WTC11 (cell line): ENCODE measurements at regions not wholly inside any gene's neighbourhood (a gene's known extent, or its start where the extent isn't known, plus 50 kb on each side); places are given as distances from the start of the nearest gene placed in this dataset.

Experiments
- ATF3 ChIP-seq: sonication (generic); formaldehyde crosslinking; conservative IDR thresholded peaks from 2 replicates; pipeline ENCODE4 v1.8.1; 2022; ENCODE audit warnings: mild to moderate bottlenecking, missing genetic modification reagents
- CTCF ChIP-seq: fragments of 200-600 bp; IDR thresholded peaks from 2 replicates; pipeline ENCODE4 v1.8.0; 2022; ENCODE audit warnings: antibody characterized with exemption
- ELF4 ChIP-seq: sonication (generic); formaldehyde crosslinking; IDR thresholded peaks from 2 replicates; pipeline ENCODE4 v1.8.1; 2022; ENCODE audit warnings: low read depth, mild to moderate bottlenecking, moderate library complexity, missing genetic modification reagents
- ETV6 ChIP-seq: sonication (generic); formaldehyde crosslinking; IDR thresholded peaks from 2 replicates; pipeline ENCODE4 v1.8.1; 2022; ENCODE audit warnings: mild to moderate bottlenecking, missing genetic modification reagents
- GABPB1 ChIP-seq: sonication (generic); formaldehyde crosslinking; IDR thresholded peaks from 2 replicates; pipeline ENCODE4 v1.8.1; 2023; ENCODE audit warnings: mild to moderate bottlenecking, missing genetic modification reagents
- NR2C2 ChIP-seq: sonication (generic); formaldehyde crosslinking; IDR thresholded peaks from 2 replicates; pipeline ENCODE4 v1.8.0; 2022; ENCODE audit warnings: mild to moderate bottlenecking, missing genetic modification reagents
- SP1 ChIP-seq: sonication (generic); formaldehyde crosslinking; conservative IDR thresholded peaks from 2 replicates; pipeline ENCODE4 v1.8.1; 2022; ENCODE audit warnings: missing genetic modification reagents
- ZBTB43 ChIP-seq: sonication (generic); formaldehyde crosslinking; IDR thresholded peaks from 2 replicates; pipeline ENCODE4 v1.8.1; 2023; ENCODE audit warnings: mild to moderate bottlenecking, missing genetic modification reagents
- ZNF219 ChIP-seq: sonication (generic); formaldehyde crosslinking; IDR thresholded peaks from 2 replicates; pipeline ENCODE4 v1.8.0; 2023; ENCODE audit warnings: missing genetic modification reagents, mild to moderate bottlenecking, borderline replicate concordance

- TF ChIP-seq CTCF (no peak), ELF4 (no peak), ATF3 (no peak), ZBTB43 (CRISPR knock-in tag) (no peak), GABPB1 (no peak), SP1 (no peak), ETV6 (CRISPR knock-in tag) (no peak), NR2C2 (CRISPR knock-in tag) (no peak), ZNF219 (CRISPR knock-in tag) (no peak)
Measured at GRCh38 chr20:58117944-58118343, 110.5 kb downstream of the ANKRD60 start.
